ENCODE measurements at regions not wholly inside any gene's neighbourhood (a gene's known extent, or its start where the extent isn't known, plus 50 kb on each side); places are given as distances from the start of the nearest gene placed in this dataset.

DNA sequence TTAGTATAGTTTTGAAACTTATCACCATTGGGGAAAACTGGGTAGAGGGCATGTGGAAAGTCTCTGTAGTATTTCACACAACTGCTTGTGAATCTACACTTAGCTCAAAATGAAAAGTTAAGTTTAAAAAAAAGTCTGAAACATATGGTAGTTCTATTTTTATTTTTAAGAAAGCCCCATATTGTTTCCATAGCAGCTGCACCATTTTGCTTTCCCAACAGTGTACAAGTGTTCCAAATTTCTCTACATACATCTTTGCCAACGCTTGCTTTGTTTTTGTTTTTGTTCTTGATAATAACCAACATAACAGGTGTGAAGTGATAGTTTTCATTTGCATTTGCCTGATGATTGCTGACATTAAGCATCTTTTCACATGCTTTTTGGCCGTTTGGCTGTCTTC lies 445.2 kb downstream of the FAM181B start:
- no peaks in the 10 kb centered on the region for H3K27me3 ChIP-seq (replicated peaks; ENCODE audit: control insufficient read depth, insufficient read depth, low read length)
- no peak overlapping the region for H3K4me3 ChIP-seq (replicated peaks; ENCODE audit: low read depth, low read length)
- no peak for TF ChIP-seq CTCF (IDR thresholded peaks at IDR 0.05; ENCODE audit: insufficient read depth, low read length, poor library complexity, severe bottlenecking)

DNA sequence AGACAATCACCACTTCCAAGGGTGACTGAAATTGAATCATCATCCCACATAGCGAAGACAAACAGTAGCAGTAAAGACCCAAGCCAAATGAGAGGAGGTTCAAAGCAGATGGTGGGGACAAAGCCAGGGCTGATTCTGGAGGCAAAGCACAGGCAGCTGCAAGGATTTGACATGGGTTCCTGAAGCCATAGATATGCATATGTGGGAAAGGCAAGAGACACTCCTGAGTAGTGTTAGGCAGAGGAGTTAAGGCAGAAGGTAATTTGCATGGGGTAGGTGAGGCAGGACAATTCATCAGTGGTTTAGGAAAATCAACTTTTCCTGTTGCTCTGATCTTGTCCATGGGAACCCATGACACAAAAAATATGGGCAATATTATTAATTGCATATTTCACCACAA lies 462.8 kb downstream of the FAM181B start:
- H3K27me3 ChIP-seq (replicated peaks; ENCODE audit: control insufficient read depth, insufficient read depth, low read length): no peaks in the 10 kb centered on the region
- TF ChIP-seq CTCF (IDR thresholded peaks at IDR 0.05; ENCODE audit: insufficient read depth, low read length, poor library complexity, severe bottlenecking): no peak
- H3K4me3 ChIP-seq (replicated peaks; ENCODE audit: low read depth, low read length): no peak overlapping the region
- H3K36me3 ChIP-seq (ENCODE audit: control insufficient read depth, insufficient read depth, low read length): no peaks in the 10 kb centered on the region
- DNase-seq (ENCODE audit: extremely low read depth, insufficient read length): no peak

More for the DNA sequence above, 445.2 kb downstream of the FAM181B start:
- DNase-seq (ENCODE audit: extremely low read depth, insufficient read length): no peak
- no peaks in the 10 kb centered on the region for H3K36me3 ChIP-seq (ENCODE audit: control insufficient read depth, insufficient read depth, low read length)

DNA sequence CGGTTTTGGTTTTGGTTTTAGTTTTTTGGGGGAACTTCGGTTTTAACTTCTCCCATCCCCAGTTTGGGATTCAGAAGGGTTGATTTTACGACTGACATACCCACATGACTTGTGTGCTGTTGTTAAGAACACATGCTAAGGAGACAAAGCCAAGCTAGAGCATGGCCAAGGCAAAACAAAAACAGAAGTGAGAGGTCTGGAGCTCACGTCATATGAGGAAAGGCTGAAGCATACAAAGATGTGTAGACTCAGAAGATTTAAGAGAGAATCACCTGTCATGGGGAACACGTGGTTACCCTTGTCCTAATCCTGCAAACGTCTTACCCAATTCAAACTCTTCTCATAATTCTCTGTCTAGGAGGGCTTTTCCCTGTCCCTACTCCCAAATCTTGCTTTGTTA lies 465.0 kb downstream of the FAM181B start:
- Histone ChIP-seq H3K27me3 (replicated peaks; ENCODE audit: control insufficient read depth, insufficient read depth, low read length) (no peaks in the 10 kb centered on the region), H3K4me3 (replicated peaks; ENCODE audit: low read depth, low read length) (no peak overlapping the region), H3K36me3 (ENCODE audit: control insufficient read depth, insufficient read depth, low read length) (no peaks in the 10 kb centered on the region)
- no peak for TF ChIP-seq CTCF (IDR thresholded peaks at IDR 0.05; ENCODE audit: insufficient read depth, low read length, poor library complexity, severe bottlenecking)
- no peak for DNase-seq (ENCODE audit: extremely low read depth, insufficient read length)

GRCh38 chr11:82267186-82267585 lies 466.5 kb downstream of the FAM181B start:
- TF ChIP-seq CTCF (IDR thresholded peaks at IDR 0.05; ENCODE audit: insufficient read depth, low read length, poor library complexity, severe bottlenecking): no peak
- H3K4me3 ChIP-seq (replicated peaks; ENCODE audit: low read depth, low read length): no peak overlapping the region
- no peaks in the 10 kb centered on the region for H3K27me3 ChIP-seq (replicated peaks; ENCODE audit: control insufficient read depth, insufficient read depth, low read length)
- H3K36me3 ChIP-seq (ENCODE audit: control insufficient read depth, insufficient read depth, low read length): no peaks in the 10 kb centered on the region
- no peak for DNase-seq (ENCODE audit: extremely low read depth, insufficient read length)

DNA sequence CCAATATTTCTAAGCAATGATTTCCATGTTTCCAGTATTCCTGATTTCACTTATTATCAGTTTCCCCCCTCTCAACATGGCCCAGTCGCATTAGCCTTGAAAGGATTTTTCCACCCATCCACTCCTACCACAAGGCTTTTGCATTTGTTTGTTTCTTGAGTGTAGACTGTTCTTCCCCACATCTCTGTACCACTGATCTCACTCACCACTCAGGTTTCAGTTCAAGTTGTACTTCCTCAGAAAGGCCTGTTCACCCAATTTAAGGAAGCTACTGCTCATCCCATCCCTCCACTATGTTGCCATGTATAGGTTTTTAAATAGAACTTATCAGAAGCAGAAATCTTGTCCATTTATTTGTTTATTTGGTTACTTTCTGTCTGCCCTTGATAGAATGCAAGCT lies 472.3 kb downstream of the FAM181B start:
- H3K4me3 ChIP-seq (replicated peaks; ENCODE audit: low read depth, low read length): no peak overlapping the region

More for the DNA sequence above, 472.3 kb downstream of the FAM181B start:
- H3K36me3 ChIP-seq (ENCODE audit: control insufficient read depth, insufficient read depth, low read length): no peaks in the 10 kb centered on the region
- DNase-seq (ENCODE audit: extremely low read depth, insufficient read length): no peak
- TF ChIP-seq CTCF (IDR thresholded peaks at IDR 0.05; ENCODE audit: insufficient read depth, low read length, poor library complexity, severe bottlenecking): no peak
- no peaks in the 10 kb centered on the region for H3K27me3 ChIP-seq (replicated peaks; ENCODE audit: control insufficient read depth, insufficient read depth, low read length)

Measured in GM06990 (cell line).